ENCODE measurements at regions not wholly inside any gene's neighbourhood (a gene's known extent, or its start where the extent isn't known, plus 50 kb on each side); places are given as distances from the start of the nearest gene placed in this dataset.
"Not testable (repeated sequence)": the region's sequence is repeated elsewhere in the genome, so short reads cannot be mapped to it uniquely, and the experiment has no call there.

- intact Hi-C loops (cut with DNase I) = no loop called here
- no peak overlapping the region for H3K27ac ChIP-seq (replicated peaks in 1 of 4)
- no peaks in the 10 kb centered on the region for H3K27me3 ChIP-seq
- peaks cover 0 to 20% (median 2%) of the 10 kb centered on the region in 4 donors for H3K9me3 ChIP-seq
- peaks cover 0 to 3% (median 0%) of the 10 kb centered on the region in 4 donors for H3K4me1 ChIP-seq
- WGBS = 86% methylated on average over 2 of the region's 2 CpGs
- DNase-seq (ENCODE audit: extremely low spot score) = no peak
- H3K4me3 ChIP-seq = no peak overlapping the region
- TF ChIP-seq EP300 (IDR thresholded peaks at IDR 0.05) (no peak), POLR2A (IDR thresholded peaks at IDR 0.05; ENCODE audit: low read depth) (no peak), CTCF (IDR thresholded peaks at IDR 0.05) (no peak), POLR2AphosphoS5 (IDR thresholded peaks at IDR 0.05) (no peak)
- H3K36me3 ChIP-seq = no peaks in the 10 kb centered on the region
These were observed 279.7 kb downstream of the PYDC2 start for GRCh38 chr3:191740712-191741111.

- DNase-seq (ENCODE audit: extremely low spot score); H3K27ac ChIP-seq (replicated peaks in 1 of 4); intact Hi-C loops (cut with DNase I); H3K36me3 ChIP-seq; H3K4me1 ChIP-seq; H3K27me3 ChIP-seq; H3K4me3 ChIP-seq: not testable (repeated sequence)
- WGBS = 75% methylated on average over 1 of the region's 1 CpG
- peaks cover 0 to 20% (median 2%) of the 10 kb centered on the region in 4 donors for H3K9me3 ChIP-seq
These were observed 280.9 kb downstream of the PYDC2 start for GRCh38 chr3:191741847-191742350.

- H3K9me3 ChIP-seq = peaks cover 0 to 20% (median 2%) of the 10 kb centered on the region in 4 donors
- DNase-seq (ENCODE audit: extremely low spot score) = no peak
- H3K27me3 ChIP-seq = no peaks in the 10 kb centered on the region
- H3K27ac ChIP-seq (replicated peaks in 1 of 4) = no peak overlapping the region
- intact Hi-C loops (cut with DNase I) = no loop called here
- H3K4me1 ChIP-seq = no peaks in the 10 kb centered on the region
- H3K36me3 ChIP-seq = no peaks in the 10 kb centered on the region
- no peak overlapping the region for H3K4me3 ChIP-seq
- TF ChIP-seq EP300 (IDR thresholded peaks at IDR 0.05) = no peak
- no peak for TF ChIP-seq POLR2AphosphoS5 (IDR thresholded peaks at IDR 0.05)
- no peak for TF ChIP-seq POLR2A (IDR thresholded peaks at IDR 0.05; ENCODE audit: low read depth)
- no peak for TF ChIP-seq CTCF (IDR thresholded peaks at IDR 0.05)
- WGBS = 87% methylated on average over 10 of the region's 11 CpGs
These were observed 282.3 kb downstream of the PYDC2 start for GRCh38 chr3:191743283-191743682.

GRCh38 chr3:191750618-191751017, 289.7 kb downstream of the PYDC2 start:
- no peaks in the 10 kb centered on the region for H3K9me3 ChIP-seq
- H3K4me1 ChIP-seq = no peaks in the 10 kb centered on the region
- H3K36me3 ChIP-seq = no peaks in the 10 kb centered on the region
- no peak overlapping the region for H3K27ac ChIP-seq (replicated peaks in 1 of 4)
- WGBS = 71% methylated on average over 3 of the region's 3 CpGs
- no peaks in the 10 kb centered on the region for H3K27me3 ChIP-seq
- intact Hi-C loops (cut with DNase I) = no loop called here
- no peak for DNase-seq (ENCODE audit: extremely low spot score)
- no peak overlapping the region for H3K4me3 ChIP-seq
- TF ChIP-seq EP300 (IDR thresholded peaks at IDR 0.05) (no peak), POLR2A (IDR thresholded peaks at IDR 0.05; ENCODE audit: low read depth) (no peak), POLR2AphosphoS5 (IDR thresholded peaks at IDR 0.05) (no peak), CTCF (IDR thresholded peaks at IDR 0.05) (no peak)

- Histone ChIP-seq H3K4me1 (no peaks in the 10 kb centered on the region), H3K27me3 (no peaks in the 10 kb centered on the region), H3K4me3 (no peak overlapping the region), H3K9me3 (no peaks in the 10 kb centered on the region), H3K36me3 (no peaks in the 10 kb centered on the region), H3K27ac (replicated peaks in 1 of 4) (no peak overlapping the region)
- TF ChIP-seq POLR2AphosphoS5 (IDR thresholded peaks at IDR 0.05) = no peak
- no peak for DNase-seq (ENCODE audit: extremely low spot score)
- 66% methylated on average over 3 of the region's 3 CpGs for WGBS
- intact Hi-C loops (cut with DNase I) = no loop called here
These were observed 292.2 kb downstream of the PYDC2 start for GRCh38 chr3:191753196-191753595.

- Histone ChIP-seq H3K9me3 (no peaks in the 10 kb centered on the region), H3K27me3 (no peaks in the 10 kb centered on the region), H3K36me3 (no peaks in the 10 kb centered on the region), H3K27ac (replicated peaks in 1 of 4) (no peak overlapping the region), H3K4me1 (peaks cover 0 to 4% (median 2%) of the 10 kb centered on the region in 4 donors), H3K4me3 (no peak overlapping the region)
- DNase-seq (ENCODE audit: extremely low spot score) = no peak
- intact Hi-C loops (cut with DNase I) = no loop called here
- WGBS = 75% methylated on average over 2 of the region's 2 CpGs
- TF ChIP-seq CTCF (IDR thresholded peaks at IDR 0.05) (no peak), POLR2A (IDR thresholded peaks at IDR 0.05; ENCODE audit: low read depth) (no peak), POLR2AphosphoS5 (IDR thresholded peaks at IDR 0.05) (no peak), EP300 (IDR thresholded peaks at IDR 0.05) (no peak)
These were observed 300.9 kb downstream of the PYDC2 start for GRCh38 chr3:191761906-191762305.

Measured in esophagus muscularis mucosa (tissue), 4 donors.